HG02884 (cell line): ENCODE measurements at regions not wholly inside any gene's neighbourhood (a gene's known extent, or its start where the extent isn't known, plus 50 kb on each side); places are given as distances from the start of the nearest gene placed in this dataset.

ENCODE experiments used
- ATAC-seq: cut with Tn5 transposase; IDR thresholded peaks from one replicate; pipeline ENCODE4 v1.9.1; 2021; ENCODE audit warnings: mild to moderate bottlenecking, moderate library complexity; ENCODE audit not compliant: unreplicated experiment

DNA sequence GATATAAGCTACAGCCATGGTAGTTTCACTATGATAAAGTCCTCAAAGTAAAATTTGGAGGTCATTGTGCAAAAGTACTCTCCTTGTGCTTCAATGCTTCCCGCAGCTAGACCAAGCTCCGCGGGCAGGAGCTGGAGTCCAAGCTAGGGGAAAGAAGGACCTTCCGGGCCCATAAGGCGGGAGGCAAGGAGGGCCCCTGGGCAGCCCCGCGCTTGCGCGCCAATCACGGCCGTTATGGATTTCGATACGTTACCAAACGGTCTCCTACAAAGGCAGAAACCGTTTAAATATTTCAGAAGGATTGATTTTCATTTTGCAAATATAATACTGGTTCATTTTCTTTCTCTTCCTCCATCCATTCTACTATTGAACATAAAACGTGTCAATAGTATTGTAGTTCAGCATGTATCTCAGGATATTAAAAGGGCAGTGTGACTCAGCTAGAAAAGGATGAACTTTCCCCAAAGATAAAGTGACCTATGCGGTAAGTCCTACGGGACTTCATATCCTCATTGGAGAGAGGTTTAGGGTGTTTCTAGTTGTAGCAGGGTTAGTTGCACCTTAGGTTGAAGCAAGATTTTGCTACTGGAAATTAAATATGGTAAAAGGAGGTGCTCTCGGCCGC, 128.0 kb downstream of the KIF20B start:
- ATAC-seq = no peak

DNA sequence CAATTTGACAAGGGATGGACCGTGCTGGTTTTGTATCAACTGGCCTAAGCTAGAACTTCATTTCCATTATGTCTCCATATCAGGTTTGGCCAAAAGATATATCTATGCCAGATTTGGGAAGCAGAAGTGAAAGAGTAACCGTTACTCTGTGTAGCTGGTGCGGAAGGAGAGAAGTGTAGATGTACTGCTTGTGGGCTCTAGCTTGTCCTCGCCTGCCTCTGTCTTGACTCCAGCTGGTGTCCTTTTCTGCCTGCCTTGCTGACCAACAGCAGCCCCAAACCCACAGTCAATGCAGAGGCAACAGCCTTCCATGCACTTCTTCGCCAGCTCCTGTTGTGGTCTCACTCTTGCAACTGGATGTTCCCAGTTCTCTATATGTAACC, 128.5 kb downstream of the KIF20B start:
- ATAC-seq = no peak

DNA sequence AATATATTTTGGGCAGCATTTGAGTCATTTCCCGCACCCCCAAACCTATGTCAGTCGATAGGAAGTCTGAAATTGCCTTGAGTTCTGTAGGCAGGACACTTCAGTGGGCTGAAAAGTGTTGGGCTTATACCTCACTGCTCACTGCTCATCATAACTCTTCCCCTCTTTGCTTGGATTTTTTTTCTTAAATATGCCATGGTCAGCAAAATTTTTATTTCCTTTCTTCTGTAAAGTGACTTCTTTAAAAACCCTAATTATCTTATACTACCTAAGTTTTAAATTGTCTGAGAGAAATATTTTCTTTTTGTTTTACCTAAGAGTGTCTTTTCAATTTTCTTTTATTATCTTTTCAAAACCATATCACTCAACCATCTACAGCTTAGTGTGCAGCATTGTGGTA, 129.2 kb downstream of the KIF20B start:
- no peak for ATAC-seq

DNA sequence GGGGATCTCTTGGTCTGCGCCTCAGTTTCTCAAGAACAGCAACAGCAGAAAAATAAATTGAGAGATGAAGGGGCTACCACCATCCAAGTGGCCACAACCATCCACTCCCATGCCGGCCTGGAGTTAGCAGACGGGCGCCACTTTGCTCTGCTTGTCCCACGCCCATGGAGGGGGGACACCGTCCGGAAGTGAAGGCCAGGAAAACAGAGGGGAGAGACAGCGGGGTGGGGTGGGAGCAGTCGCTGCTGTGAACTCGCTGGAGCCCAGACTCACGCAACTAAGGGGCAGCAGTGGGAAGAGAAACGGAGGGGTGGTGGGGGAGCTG, 135.4 kb downstream of the KIF20B start:
- no peak for ATAC-seq

DNA sequence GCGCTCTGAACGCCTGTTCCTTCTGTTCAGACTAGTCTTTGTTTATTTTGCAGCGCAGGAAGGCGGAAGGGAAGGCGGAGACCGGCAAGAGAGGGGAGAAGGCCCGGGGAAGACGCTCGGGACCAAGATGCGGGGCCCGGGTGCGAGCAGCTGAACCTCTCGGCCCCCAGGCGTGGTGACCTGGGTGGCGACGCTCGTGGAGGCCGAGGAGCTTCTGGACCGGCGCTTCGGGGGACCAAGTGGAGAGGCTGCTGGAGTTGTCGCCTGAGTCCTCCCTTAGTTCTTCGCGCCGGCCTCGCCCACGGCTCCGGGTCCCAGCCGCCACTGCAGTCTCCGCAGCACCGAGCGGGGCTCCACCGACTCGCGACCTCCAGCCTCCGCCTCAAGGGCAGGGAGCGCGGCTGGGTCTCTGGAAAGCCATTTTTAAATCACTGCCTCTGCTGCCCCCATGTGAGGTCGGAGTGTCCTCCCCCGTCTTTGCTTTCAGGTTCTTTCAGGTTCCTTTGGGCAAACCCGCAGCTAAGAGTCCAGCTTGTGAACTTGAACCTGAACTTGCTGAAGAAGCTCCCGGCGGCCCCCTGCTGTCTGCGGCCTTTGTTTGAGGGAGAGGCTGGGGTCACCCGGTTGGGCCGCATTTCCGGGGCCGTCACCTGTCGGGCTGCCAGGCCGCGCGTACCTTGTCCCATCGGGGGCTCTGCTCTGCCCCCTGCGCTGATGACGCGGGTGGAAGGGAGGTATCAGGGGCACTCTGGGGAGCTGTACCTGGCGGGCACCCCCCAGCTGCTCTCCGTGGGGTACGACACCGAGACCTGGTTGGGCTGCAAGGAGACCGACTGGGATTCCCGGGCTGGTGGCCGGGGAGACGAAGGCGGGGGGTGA, 136.0 kb downstream of the KIF20B start:
- peak; percentile 52 for ATAC-seq

DNA sequence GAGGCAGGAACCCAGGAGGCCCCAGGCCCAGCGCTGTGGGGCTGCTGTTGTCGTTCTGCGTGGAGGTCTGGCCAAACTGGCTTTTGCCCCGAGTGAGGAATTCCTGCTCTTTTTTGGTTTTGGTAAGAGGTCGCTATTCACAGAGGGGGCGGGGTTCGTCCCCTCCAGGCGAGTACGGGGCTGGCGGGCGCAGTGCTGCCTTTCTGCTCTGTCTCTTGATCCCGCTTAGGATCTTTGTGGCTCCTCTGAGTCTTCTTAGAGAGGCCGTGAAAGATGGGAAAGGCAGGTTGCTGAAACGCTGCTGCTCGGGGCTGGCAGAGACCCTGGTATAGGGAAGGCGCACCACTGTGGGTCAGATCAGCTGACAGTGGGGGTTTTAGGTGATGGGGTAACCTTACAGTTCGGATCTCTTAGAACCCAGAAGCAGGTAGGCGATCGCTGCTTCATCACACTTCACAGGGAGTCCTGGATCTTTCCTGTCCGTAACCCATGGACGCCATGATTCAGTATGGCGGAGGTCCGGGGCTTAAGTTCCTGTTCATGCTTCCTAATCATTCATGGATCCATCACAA, 136.7 kb downstream of the KIF20B start:
- ATAC-seq = no peak

DNA sequence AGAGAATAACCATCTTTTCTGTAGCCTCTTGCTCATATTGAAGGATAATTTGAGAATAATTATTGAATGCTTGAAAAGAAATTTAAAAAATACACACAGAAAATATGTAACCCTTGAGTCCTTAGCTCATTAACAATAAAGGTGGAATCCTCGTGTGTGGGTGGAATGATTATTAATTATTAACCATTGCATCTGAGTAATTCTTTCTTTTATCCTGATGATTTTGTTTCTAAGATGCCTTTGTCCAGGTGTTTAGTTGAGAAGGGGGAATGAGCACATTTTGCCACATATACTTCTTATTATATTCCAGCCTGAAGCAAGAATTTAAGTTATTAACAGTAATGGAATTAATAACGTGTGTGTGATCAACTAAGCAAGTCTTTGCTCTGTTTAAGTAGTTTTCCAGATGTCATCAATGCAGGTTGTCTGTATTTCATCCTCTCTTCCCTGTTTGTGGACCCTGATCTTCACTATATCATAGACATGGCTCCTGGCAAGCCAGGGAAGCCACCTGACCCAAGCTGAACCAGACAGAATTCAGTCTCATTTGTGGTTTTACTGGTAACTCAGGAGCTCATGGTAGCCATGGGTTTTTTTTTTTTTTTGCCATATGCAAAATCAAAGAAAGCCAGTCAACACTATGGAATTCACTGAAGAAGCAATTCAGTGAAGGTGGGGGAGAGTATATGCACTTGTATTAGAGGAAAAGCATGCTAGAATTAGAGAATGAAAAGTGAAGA, 144.3 kb downstream of the KIF20B start:
- ATAC-seq = no peak

DNA sequence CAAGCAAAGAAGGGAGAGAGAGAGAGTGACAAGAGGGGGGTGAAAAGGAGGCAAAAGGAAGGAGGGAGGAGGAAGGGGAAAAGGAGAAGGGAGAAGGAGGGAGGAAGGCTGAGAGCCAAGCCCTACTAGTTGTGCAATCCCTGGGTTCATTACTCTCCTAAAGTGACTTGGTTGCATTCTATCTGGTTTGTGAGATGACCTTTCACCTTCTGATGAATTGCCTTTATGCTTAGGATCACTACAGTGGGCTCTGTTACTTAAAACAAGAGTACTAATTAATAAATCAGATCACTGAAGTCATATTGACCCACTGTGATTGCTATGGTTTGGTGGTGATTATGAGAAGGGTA, 144.9 kb downstream of the KIF20B start:
- no peak for ATAC-seq

DNA sequence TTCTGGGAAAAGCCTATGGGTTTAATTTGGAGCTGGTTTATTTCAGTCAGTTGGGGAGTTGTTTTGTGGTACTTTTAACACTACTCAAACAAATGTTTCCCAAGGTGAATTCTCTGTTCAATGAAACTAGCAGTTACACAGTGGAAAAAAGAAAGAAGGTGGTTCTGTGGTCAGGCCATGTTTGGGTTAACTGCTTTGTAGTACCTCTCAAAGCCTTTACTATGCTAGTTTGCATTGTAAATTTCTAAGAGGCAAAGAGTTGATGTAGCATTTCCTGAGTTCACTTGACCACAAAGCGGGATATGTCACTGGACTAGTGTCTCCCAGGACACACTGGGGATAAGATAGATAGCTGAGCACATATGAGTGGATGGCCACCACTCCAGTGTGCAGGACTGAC, 145.4 kb downstream of the KIF20B start:
- ATAC-seq = no peak

DNA sequence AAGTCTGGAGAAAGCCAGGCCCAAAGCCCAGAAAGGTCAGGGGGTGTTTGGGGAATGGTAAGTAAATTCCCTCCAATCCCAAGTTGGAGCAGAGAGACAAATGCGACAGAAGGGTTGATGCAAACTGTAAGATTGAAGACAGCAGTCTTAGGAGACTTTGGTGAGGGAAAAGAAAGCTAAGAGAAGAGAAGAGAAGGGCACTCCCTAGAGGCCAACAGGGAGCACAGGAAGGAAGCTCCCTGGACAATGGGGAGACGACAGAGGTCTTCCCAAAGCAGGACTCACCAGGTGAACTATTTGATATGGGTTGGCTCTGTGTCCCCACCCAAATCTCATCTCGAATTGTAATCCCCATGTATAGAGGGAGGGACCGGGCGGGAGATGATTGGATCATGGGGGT, 151.5 kb downstream of the KIF20B start:
- no peak for ATAC-seq

DNA sequence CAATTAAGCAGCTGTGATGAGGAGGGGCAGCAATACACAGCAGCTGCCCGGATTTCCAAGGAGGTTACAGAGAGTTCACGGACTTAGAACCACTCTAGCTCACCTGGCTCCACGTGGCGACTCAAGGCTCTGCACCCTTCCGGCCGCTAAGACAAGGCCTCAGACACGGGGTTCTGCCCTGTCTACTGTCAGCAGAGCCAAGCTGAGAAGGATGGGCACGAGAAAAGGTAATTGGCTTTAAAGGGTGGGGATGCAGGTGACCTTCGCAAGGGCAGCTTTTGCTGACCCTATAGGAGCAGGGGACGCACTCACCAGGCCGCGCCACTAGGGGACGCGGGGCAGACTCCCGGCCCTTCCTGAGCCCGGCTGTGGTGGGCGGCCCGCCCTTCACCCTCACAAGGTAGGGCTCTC, 152.4 kb downstream of the KIF20B start:
- ATAC-seq = no peak

DNA sequence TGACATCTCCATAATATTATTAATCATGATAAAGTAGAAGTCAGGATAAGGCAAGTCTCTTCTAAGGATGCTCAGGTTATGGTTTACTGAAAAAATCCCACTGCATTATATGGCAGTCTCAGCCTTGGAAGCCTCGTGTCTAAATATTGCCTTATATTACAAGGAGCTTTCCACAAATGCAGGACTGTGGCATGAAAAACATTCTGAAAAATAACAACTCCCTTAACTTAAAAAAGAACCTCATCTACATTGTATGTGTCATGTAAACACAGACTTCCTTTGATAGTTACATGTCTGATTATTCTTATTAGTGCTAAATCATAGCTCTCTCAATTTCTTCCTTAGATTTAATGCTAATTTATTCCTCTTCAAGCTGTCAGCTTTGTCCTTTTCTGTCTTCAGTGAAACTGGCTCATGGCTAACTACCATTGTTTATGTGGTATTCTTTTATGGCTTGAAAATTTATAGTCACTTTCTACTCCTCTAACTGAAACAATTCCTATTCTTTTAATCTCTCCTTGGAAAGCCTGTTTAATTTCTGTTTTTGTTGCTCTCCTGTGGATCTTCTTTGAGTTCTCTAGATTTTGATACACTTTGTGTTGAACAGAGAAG, 156.1 kb downstream of the KIF20B start:
- ATAC-seq = no peak

DNA sequence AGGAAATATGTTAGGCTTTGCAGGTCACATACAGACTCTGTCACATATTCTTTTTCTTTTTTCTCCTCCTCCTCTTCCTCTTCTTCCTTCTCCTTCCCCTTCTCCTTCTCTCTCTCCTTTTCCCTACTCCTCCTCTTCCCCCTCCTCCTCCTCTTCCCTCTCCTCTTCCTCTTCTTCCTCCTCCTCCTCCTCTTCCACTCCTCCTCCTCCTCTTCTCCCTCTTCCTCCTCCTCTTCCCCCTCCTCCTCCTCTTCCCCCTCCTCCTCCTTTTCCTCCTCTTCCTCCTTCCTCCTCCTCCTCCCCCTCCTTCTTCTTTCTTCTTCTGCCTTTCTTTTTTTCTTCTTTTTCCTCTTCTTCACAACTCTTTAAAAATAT, 159.8 kb downstream of the KIF20B start:
- no peak for ATAC-seq

DNA sequence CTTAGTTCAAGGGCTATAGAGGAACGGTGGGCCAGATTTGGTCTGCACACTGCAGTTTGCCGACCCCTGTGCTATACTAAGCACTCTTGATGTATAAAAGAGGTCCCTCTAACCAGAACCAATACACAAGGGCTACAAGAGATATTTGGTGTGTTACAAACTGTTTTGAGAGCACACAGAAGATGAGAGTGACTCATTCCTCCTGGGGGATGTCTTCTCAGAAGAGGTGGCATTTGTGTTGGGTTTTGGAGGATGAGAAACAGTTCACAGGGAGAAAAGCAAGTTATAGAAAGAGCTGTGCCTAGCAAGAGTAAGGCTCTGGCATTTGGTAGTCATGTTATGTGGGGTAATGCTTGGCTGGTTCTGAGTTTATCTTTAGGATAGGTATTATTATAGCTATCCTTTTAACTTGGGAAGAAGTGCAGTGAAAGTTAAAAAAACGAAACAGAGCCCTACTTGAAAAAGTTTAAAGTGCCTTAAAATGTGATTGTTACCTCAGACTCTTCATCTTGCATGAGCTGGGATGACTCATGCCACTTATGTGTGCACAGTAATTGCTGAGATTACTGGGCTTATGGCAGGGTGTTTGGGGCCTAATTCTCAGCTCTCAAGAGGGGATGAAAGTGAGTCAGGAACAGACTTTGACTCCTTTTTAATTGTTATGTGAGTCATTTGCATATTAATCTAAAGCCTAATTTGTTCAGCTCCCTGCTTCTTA, 160.4 kb downstream of the KIF20B start:
- no peak for ATAC-seq

DNA sequence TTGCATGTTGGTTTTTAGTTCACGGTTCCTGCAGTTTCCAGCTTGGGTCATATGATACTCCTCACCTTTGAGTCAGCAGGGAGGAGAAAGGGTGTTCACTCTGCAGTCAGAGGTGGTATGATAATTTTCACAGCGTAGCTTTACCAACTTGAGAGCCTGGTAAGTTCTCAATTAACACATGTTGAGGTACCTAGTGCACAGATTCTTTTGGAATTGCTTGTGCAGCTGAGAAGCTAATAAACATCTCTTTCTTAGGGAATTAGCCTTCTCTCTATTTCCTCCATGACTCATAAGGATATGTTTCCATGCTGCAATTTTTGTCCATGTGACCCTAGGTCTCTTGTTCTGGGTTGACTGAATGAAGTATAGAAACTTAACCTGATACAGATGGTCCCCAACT, 166.6 kb downstream of the KIF20B start:
- ATAC-seq = no peak

DNA sequence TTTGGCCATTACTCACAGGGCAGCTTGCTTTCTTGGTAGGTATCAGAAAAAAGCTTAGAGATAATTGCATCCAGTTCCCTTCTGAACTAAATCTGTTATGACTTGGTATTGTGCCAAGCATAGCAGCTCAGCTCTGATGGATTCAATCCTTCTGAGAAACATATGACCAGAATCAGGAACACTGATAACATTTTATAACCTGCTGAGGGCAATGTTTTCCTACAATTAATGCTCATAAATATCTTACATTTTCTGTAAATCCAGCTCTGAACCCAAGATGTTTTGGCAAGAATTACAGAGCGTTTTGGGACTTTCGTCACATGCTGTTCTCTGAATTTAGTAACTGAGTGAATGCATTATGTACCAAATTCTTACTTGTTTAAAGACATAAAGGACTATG, 167.8 kb downstream of the KIF20B start:
- ATAC-seq = no peak

DNA sequence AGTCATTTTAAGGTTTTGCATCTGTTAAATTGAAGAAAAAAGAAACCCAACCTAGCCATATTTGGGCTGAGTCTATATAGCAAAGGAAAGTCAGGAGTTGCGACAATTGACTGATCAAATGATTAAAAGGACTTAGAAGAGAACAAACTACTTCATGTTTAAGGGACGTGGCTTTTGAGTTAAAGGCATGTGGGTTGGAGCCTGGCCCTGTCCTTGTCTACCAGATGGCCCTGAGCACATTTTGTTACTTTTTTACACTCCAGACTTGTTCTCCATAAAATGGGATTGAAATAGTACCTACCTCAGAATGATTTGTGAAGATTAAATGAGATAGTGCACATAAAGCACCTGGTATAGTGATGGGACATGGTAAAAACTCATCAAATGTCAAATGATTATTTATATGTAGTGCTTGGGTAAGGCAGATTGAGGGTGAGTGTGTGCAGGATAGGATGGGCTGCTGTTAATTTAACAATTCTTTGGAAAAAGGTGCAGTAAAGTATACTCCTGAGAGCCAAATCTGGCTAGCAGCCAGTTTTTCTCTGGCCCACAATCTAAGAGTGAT, 168.3 kb downstream of the KIF20B start:
- no peak for ATAC-seq

DNA sequence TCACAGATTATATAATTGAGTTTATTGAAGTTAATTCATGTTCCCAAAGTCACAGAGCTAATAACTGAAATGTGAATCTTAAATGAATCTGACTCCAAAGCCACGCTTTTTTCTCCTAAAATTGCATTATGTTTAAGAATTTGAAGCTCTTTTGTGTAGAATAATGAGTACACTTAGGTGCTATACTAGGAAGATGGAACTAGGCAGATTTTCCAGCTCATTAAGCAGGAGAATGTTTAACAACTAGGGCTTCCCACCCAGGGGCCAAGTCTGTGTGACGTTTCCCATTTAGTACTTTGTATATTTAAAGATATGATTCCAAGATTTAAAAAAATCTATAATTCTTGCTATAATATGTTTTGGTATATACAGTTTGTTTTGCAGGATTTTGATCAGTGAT, 169.5 kb downstream of the KIF20B start:
- ATAC-seq = no peak

DNA sequence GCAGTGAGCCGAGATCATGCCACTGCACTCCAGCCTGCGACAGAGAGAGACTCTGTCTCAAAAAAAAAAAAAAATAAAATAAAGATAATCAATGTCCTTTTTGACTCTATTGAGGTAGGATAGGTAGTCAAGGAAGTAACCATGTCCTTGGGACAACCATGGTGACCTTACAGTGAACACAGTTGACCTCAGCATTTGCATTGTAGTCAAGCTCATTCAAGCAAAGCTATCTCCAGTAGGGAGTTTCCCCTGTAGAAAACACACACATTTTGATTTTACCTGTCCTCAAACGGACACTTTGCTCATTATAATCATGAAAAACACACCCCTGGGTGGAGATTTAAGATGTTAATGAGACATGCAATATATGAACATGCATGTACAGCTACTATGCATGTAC, 171.7 kb downstream of the KIF20B start:
- ATAC-seq = peak; percentile 84

DNA sequence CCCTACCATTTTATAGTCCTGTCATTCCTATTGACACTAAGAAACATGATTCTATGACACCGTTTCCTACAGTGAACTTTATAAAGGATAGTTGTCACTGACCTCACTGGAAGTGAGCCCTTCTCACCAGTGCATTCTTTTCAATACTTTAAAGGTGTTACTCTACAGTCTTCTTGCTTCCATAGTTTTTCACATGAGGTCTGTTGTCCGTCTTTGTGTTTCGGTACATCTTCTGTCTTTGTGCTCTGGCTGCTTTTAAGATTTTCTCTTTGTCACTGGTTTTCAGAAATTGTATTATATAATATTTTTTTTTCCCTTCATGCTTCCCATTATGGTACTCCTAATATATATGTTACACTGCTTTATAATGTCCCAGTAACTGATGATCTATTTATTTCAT, 174.2 kb downstream of the KIF20B start:
- ATAC-seq = no peak

DNA sequence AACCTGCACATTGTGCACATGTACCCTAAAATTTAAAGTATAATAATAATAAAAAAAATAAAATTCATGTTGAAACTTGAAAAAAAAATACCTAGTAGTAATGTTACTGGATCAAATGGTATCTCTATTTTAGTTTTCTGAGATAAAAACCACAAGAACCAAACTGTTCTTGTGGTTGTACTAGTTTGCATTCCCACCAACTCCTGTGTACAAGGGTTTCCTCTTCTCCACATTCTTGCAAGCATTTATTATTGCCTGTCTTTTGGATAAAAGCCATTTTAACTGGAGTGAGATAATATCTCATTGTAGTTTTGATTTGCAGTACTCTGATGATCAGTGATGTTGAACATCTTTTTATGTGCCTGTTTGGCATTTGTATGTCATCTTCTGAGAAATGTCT, 177.7 kb downstream of the KIF20B start:
- ATAC-seq = no peak
